Lower lobe of right lung (tissue), 2 donors: ENCODE measurements at regions not wholly inside any gene's neighbourhood (a gene's known extent, or its start where the extent isn't known, plus 50 kb on each side); places are given as distances from the start of the nearest gene placed in this dataset.
"Not testable (repeated sequence)": the region's sequence is repeated elsewhere in the genome, so short reads cannot be mapped to it uniquely, and the experiment has no call there.

ENCODE experiments used
- ATAC-seq, 2 donors: fragments of 200-7000 bp; cut with Tn5 transposase; one replicate each; pipeline ENCODE4 v1.9.1; 2020 to 2022; ENCODE audit warnings: mild to moderate bottlenecking in 2 of 2, moderate library complexity in 2 of 2
- DNase-seq: peaks from one replicate; pipeline ENCODE4 v3.0.0-alpha.2; 2020
- H3K27ac ChIP-seq: fragments of 200-600 bp; one replicate; pipeline ENCODE4 v1.8.0; 2022
- H3K27me3 ChIP-seq: fragments of 200-600 bp; one replicate; pipeline ENCODE4 v1.8.0; 2022; ENCODE audit warnings: low read depth
- H3K36me3 ChIP-seq: fragments of 200-600 bp; one replicate; pipeline ENCODE4 v1.8.0; 2022; ENCODE audit warnings: mild to moderate bottlenecking
- H3K4me1 ChIP-seq: fragments of 200-600 bp; one replicate; pipeline ENCODE4 v1.8.0; 2022
- H3K4me3 ChIP-seq: fragments of 200-600 bp; one replicate; pipeline ENCODE4 v1.8.0; 2022; ENCODE audit warnings: mild to moderate bottlenecking
- H3K9me3 ChIP-seq: fragments of 200-600 bp; one replicate; pipeline ENCODE4 v1.8.0; 2022
- intact Hi-C: fragments of 100-400 bp; cut with DNase I; formaldehyde crosslinking; loops from one replicate; pipeline ENCODE4 v1.11.0; 2022
- TF ChIP-seq, protein P1 (sequence below): fragments of 200-600 bp; IDR thresholded peaks from one replicate; pipeline ENCODE4 v1.8.0; 2022; ENCODE audit warnings: antibody characterized with exemption, mild to moderate bottlenecking
- donor health status: DM: no; HTN: yes; CAD: no; lungs with severe emphysema.

- DNase-seq, H3K36me3 ChIP-seq, H3K4me1 ChIP-seq, H3K27me3 ChIP-seq, intact Hi-C loops, H3K9me3 ChIP-seq, H3K27ac ChIP-seq, H3K4me3 ChIP-seq, ATAC-seq: not testable (repeated sequence)
Measured at GRCh38 chr4:55696424-55696823, 60.3 kb upstream of the NMU start.

- no peak overlapping the region for H3K27ac ChIP-seq
- H3K27me3 ChIP-seq: no peaks in the 10 kb centered on the region
- H3K36me3 ChIP-seq: no peaks in the 10 kb centered on the region
- no peaks in the 10 kb centered on the region for H3K9me3 ChIP-seq
- TF ChIP-seq, protein P1, sequence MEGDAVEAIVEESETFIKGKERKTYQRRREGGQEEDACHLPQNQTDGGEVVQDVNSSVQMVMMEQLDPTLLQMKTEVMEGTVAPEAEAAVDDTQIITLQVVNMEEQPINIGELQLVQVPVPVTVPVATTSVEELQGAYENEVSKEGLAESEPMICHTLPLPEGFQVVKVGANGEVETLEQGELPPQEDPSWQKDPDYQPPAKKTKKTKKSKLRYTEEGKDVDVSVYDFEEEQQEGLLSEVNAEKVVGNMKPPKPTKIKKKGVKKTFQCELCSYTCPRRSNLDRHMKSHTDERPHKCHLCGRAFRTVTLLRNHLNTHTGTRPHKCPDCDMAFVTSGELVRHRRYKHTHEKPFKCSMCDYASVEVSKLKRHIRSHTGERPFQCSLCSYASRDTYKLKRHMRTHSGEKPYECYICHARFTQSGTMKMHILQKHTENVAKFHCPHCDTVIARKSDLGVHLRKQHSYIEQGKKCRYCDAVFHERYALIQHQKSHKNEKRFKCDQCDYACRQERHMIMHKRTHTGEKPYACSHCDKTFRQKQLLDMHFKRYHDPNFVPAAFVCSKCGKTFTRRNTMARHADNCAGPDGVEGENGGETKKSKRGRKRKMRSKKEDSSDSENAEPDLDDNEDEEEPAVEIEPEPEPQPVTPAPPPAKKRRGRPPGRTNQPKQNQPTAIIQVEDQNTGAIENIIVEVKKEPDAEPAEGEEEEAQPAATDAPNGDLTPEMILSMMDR: no peak
- no peak overlapping the region for H3K4me3 ChIP-seq
- intact Hi-C loops: no loop called here
- H3K4me1 ChIP-seq: no peaks in the 10 kb centered on the region
- ATAC-seq: no peak
- no peak for DNase-seq
Measured at GRCh38 chr4:55706541-55706940, 70.4 kb upstream of the NMU start.

DNA sequence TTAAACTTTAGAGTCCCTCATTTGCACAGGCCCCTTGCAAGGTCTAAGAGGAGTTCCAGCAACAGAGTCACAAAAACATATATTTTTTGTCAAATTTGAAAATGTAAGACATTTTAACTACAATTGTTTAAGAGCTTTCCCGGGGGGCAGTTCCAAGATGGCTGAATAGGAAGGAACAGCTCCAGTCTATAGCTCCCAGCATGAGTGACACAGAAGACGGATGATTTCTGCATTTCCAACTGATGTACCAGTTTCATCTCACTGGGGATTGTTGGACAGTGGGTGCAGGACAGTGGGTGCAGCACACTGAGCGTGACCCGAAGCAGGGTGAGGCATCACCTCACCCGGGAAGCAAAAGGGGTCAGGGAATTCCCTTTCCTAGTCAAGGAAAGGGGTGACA is 71.4 kb upstream of the NMU start:
- Histone ChIP-seq H3K27ac (no peak overlapping the region), H3K4me1 (no peaks in the 10 kb centered on the region), H3K9me3 (no peaks in the 10 kb centered on the region), H3K4me3 (no peak overlapping the region), H3K36me3 (no peaks in the 10 kb centered on the region), H3K27me3 (no peaks in the 10 kb centered on the region)
- intact Hi-C loops: no loop called here
- ATAC-seq (no peak), DNase-seq (no peak)
- TF ChIP-seq, protein P1: no peak

DNA sequence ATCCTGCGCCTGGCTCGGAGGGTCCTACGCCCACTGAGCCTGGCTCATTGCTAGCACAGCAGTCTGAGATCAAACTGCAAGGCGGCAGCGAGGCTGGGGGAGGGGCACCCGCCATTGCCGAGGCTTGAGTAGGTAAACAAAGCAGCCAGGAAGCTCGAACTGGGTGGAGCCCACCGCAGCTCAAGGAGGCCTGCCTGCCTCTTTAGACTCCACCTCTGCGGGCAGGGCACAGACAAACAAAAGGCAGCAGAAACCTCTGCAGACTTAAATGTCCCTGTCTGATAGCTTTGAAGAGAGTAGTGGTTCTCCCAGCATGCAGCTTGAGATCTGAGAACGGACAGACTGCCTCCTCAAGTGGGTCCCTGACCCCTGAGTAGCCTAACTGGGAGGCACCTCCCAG is 71.9 kb upstream of the NMU start:
- H3K36me3 ChIP-seq, DNase-seq, H3K27me3 ChIP-seq, H3K27ac ChIP-seq, H3K9me3 ChIP-seq, H3K4me1 ChIP-seq, H3K4me3 ChIP-seq, intact Hi-C loops, ATAC-seq: not testable (repeated sequence)

DNA sequence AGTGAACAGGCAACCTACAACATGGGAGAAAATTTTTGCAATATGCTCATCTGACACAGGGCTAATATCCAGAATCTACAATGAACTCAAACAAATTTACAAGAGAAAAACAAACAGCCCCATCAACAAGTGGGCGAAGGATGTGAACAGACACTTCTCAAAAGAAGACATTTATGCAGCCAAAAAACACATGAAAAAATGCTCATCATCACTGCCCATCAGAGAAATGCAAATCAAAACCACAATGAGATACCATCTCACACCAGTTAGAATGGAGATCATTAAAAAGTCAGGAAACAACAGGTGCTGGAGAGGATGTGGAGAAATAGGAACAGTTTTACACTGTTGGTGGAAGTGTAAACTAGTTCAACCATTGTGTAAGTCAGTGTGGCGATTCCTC is 76.7 kb upstream of the NMU start:
- H3K36me3 ChIP-seq, H3K4me3 ChIP-seq, H3K9me3 ChIP-seq, H3K27me3 ChIP-seq, ATAC-seq, H3K4me1 ChIP-seq, H3K27ac ChIP-seq, DNase-seq, intact Hi-C loops: not testable (repeated sequence)

DNA sequence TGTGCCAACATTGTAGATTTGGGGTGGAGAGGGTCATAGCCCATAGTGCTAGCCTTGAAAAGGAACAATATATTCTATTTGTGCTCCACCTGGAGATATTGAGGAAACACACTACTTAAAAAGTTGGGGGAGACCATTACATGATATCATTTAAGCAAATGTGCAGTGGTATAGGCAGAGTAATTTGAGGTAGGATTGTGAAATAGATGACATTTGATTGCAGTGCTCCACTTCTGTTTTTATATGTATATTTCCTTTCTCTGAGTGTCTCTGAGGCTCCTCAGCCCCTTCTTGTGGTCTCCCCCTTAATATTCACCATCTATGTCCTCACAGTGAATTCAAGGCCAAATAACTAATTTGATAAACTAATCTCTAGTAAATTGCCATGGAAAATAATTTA is 85.6 kb upstream of the NMU start:
- Histone ChIP-seq H3K9me3 (no peaks in the 10 kb centered on the region), H3K36me3 (no peaks in the 10 kb centered on the region), H3K4me1 (no peaks in the 10 kb centered on the region), H3K27ac (no peak overlapping the region), H3K4me3 (no peak overlapping the region), H3K27me3 (no peaks in the 10 kb centered on the region)
- intact Hi-C loops: no loop called here
- ATAC-seq (no peak), DNase-seq (no peak)
- TF ChIP-seq, protein P1: no peak

GRCh38 chr4:55722132-55722531 is 86.0 kb upstream of the NMU start:
- Histone ChIP-seq H3K27ac (no peak overlapping the region), H3K4me3 (no peak overlapping the region), H3K27me3 (no peaks in the 10 kb centered on the region), H3K9me3 (no peaks in the 10 kb centered on the region), H3K4me1 (no peaks in the 10 kb centered on the region), H3K36me3 (no peaks in the 10 kb centered on the region)
- ATAC-seq (no peak), DNase-seq (no peak)
- TF ChIP-seq, protein P1: no peak
- intact Hi-C loops: no loop called here
